ENCODE measurements at regions not wholly inside any gene's neighbourhood (a gene's known extent, or its start where the extent isn't known, plus 50 kb on each side); places are given as distances from the start of the nearest gene placed in this dataset.
A peak's percentile ranks its signal among the peaks of the same experiment; 100 is the strongest.

DNA sequence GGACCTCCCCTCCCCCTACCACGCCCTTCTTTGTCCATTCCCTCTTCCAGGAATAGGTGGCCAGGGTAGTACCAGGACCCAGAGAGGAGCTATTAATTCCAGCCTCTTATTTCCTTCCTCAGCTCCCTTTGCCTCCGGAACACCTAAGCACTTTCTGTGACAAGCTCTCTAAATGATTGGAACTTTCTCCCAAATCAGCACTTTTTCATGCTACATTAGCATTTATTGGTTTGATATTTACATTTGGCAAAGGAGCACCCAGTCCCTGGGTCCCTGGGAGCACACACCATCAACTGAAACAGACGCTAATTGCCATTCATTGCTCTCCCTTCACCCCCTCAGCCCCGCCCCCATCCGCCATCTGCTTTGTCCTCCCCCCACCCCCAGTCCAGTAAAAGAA, 182.0 kb upstream of the BCOR start:
- TF ChIP-seq, protein P1, sequence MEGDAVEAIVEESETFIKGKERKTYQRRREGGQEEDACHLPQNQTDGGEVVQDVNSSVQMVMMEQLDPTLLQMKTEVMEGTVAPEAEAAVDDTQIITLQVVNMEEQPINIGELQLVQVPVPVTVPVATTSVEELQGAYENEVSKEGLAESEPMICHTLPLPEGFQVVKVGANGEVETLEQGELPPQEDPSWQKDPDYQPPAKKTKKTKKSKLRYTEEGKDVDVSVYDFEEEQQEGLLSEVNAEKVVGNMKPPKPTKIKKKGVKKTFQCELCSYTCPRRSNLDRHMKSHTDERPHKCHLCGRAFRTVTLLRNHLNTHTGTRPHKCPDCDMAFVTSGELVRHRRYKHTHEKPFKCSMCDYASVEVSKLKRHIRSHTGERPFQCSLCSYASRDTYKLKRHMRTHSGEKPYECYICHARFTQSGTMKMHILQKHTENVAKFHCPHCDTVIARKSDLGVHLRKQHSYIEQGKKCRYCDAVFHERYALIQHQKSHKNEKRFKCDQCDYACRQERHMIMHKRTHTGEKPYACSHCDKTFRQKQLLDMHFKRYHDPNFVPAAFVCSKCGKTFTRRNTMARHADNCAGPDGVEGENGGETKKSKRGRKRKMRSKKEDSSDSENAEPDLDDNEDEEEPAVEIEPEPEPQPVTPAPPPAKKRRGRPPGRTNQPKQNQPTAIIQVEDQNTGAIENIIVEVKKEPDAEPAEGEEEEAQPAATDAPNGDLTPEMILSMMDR (IDR thresholded peaks at IDR 0.05), result no peak
- no peak for TF ChIP-seq POLR2A (IDR thresholded peaks at IDR 0.05)
- H3K27me3 ChIP-seq, result no peaks in the 10 kb centered on the region
- no peak overlapping the region for H3K4me3 ChIP-seq
- intact Hi-C loops (cut with DNase I; ENCODE audit: low total_unique reads), result no loop called here
- H3K36me3 ChIP-seq, result no peaks in the 10 kb centered on the region
- no peak overlapping the region for H3K27ac ChIP-seq
- H3K4me1 ChIP-seq, result no peaks in the 10 kb centered on the region
- no peaks in the 10 kb centered on the region for H3K9me3 ChIP-seq
- no peak for DNase-seq

DNA sequence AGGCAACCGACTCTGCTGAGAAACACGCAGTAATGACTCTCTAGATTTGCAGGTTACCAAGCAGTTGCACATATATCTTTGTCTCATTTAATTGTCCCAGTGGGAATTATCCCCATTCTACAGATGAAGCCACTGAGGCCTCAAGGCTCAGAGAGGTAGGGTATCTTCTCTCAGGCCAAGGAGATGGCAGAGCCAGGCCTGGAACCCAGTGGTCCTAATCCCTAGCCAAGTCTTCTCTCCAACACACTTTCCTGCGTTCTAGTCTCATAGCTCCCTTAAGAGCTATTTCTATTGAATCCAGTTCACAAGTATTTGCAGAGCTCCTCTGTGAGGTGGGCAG, 181.3 kb upstream of the BCOR start:
- H3K27me3 ChIP-seq, result no peaks in the 10 kb centered on the region
- no peaks in the 10 kb centered on the region for H3K9me3 ChIP-seq
- intact Hi-C loops (cut with DNase I; ENCODE audit: low total_unique reads), result no loop called here
- no peak overlapping the region for H3K4me3 ChIP-seq
- TF ChIP-seq, protein P1 (IDR thresholded peaks at IDR 0.05), result no peak
- TF ChIP-seq POLR2A (IDR thresholded peaks at IDR 0.05), result no peak
- H3K36me3 ChIP-seq, result no peaks in the 10 kb centered on the region
- no peak overlapping the region for H3K27ac ChIP-seq
- H3K4me1 ChIP-seq, result no peaks in the 10 kb centered on the region
- no peak for DNase-seq

DNA sequence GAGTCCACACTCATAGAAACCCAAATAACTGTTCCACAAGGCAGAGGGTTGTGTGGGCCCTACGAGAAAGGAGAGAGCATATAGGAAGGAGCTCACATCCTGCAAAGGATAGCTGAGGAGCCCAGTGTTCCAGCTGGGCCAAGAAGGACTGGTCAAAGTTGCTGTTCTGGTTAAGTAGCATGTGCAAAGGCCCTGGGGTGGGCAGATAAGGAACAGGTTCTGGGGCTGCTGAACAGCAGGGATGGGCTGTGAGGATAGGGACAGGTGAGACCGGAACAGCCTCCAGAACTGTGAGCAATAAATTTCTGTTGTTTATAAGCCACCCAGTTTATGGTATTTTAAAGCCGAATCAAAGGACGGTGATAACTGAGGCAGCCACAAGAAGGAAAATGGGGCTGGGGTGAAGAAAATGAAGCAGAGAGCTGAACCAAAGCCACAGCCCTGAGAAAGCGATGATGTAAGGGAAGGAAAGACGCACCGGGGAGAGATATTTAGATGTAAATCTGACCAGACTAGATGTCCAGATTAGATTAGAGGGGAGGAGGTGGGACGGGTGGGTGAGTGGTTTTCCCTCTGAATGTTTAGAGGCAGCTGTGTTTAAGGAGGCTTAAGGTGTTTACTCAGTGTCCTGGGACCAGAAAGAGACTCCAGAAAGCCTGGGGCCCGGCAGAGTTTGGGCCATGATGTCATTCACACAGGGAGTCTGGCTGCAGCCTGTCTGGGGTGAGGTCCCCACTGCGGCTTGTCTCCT, 180.8 kb upstream of the BCOR start:
- TF ChIP-seq POLR2A (IDR thresholded peaks at IDR 0.05), result no peak
- TF ChIP-seq, protein P1 (IDR thresholded peaks at IDR 0.05), result no peak
- no peak for DNase-seq
- intact Hi-C loops (cut with DNase I; ENCODE audit: low total_unique reads), result no loop called here

DNA sequence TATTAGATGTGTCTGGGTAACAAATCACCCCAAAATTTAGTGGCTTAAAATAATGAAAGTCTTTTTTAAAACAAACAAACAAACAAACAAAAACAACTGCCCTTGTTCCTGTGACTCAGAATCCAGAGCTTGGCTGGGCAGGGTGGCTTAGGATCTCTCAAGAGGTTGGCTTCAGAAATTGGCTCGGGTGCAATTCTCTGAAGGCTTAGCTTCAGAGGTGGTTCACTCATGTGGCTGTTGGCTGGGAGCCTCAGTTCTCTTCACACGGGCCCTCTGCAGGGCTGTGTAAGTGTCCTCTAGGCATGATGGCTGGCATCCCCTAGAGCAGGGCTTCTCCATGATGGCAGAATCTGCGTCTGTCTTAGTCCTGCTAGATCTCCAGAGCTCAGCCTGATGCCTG, 179.9 kb upstream of the BCOR start:
- Histone ChIP-seq H3K4me3 (no peak overlapping the region), H3K36me3 (no peaks in the 10 kb centered on the region), H3K27ac (no peak overlapping the region), H3K27me3 (no peaks in the 10 kb centered on the region), H3K9me3 (no peaks in the 10 kb centered on the region), H3K4me1 (no peaks in the 10 kb centered on the region)
- no peak for DNase-seq
- intact Hi-C loops (cut with DNase I; ENCODE audit: low total_unique reads), result no loop called here
- TF ChIP-seq, protein P1 (IDR thresholded peaks at IDR 0.05), result no peak
- TF ChIP-seq POLR2A (IDR thresholded peaks at IDR 0.05), result no peak

More for the DNA sequence above, 180.8 kb upstream of the BCOR start:
- H3K27ac ChIP-seq, result no peak overlapping the region
- no peaks in the 10 kb centered on the region for H3K27me3 ChIP-seq
- H3K9me3 ChIP-seq, result no peaks in the 10 kb centered on the region
- no peaks in the 10 kb centered on the region for H3K36me3 ChIP-seq
- H3K4me3 ChIP-seq, result no peak overlapping the region
- H3K4me1 ChIP-seq, result no peaks in the 10 kb centered on the region

DNA sequence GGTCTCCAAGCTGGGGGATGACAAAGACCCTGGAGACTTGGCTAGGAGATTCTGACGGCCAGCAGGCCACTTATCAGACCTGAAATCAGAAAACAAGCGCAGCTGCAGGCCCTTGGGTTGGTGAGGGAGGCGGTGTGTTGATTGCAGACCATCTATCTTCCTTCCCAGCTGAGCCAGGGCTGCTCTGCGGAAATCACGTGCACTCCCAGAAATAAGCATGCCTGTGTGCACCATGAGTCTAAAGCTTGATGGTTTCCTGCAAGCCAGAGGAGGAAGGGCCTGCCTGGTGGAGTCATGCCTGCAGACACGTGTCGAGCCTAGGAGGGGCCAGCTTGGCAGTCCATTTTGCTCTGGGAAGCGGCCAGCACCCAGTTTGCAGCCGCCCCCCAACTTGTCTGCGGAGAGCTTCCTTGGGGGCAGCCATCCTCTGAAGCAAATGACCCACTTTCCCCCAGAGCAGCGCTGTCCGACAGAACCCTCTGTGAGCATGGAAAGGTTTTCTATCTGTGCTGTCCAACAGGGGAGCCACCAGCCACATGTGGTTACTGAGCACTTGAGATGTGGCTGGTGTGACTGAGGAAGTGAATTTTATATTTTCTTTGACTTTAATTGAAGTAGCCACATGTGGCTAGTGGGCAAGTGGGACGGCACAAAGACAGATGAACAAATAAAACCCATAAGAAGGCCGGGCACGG, 175.7 kb upstream of the BCOR start:
- Histone ChIP-seq H3K27me3 (no peaks in the 10 kb centered on the region), H3K4me3 (no peak overlapping the region), H3K9me3 (no peaks in the 10 kb centered on the region), H3K36me3 (no peaks in the 10 kb centered on the region), H3K27ac (peak overlapping the region; percentile 58 to 60), H3K4me1 (no peaks in the 10 kb centered on the region)
- TF ChIP-seq POLR2A (IDR thresholded peaks at IDR 0.05), result no peak
- TF ChIP-seq, protein P1 (IDR thresholded peaks at IDR 0.05), result no peak
- peak; percentile 40 to 74 for DNase-seq
- intact Hi-C loops (cut with DNase I; ENCODE audit: low total_unique reads), result no loop called here

Data from uterus (tissue), 3 donors.